K562 (cell line): ENCODE measurements at regions not wholly inside any gene's neighbourhood (a gene's known extent, or its start where the extent isn't known, plus 50 kb on each side); places are given as distances from the start of the nearest gene placed in this dataset.

Experiments
- ATAC-seq: fragments of 200-7000 bp; cut with Tn5 transposase; 3 replicates; pipeline ENCODE4 v1.9.1; 2020; ENCODE audit warnings: moderate library complexity
- BruUV-seq: library from RNA; stranded (reverse); fragments of 400-500 nt; replicated peaks from 2 replicates; lab custom pipeline; 2021; lab: Mats Ljungman, UMichigan
- CTCF ChIA-PET: fragments of 300-600 bp; formaldehyde crosslinking; extraction: SDS; loops from one replicate; lab custom pipeline; 2021; ENCODE audit warnings: low intra/inter-chr PET ratio; lab: Yijun Ruan, JAX
- POLR2A ChIA-PET: fragments of 300-600, 350-650 bp; sonication (Branson Sonifier 250); formaldehyde crosslinking; extraction: SDS; loops from one replicate; lab custom pipeline; 2021; ENCODE audit warnings: antibody characterized with exemption, inconsistent platforms; lab: Yijun Ruan, JAX
- DNase-seq, 4 experiments: peaks; one replicate each; pipeline versions ENCODE4 v3.0.0 to v3.0.0-alpha.2; 2011 to 2018; ENCODE audit warnings: low spot score in 3 of 4, mixed read lengths in 3 of 4; ENCODE audit errors: extremely low read depth in 1 of 4
- FAIRE-seq: peaks from 2 replicates; lab custom pipeline; 2011; peaks lifted over from hg19 to GRCh38; lab: Jason Lieb, UNC
- H2AFZ ChIP-seq: 2 replicates; pipeline ENCODE4 v1.6.0; 2011; ENCODE audit warnings: low read depth, low read length, control low read depth, inconsistent platforms
- H3K27ac ChIP-seq: fragments of 200-600 bp; 3 replicates; pipeline ENCODE4 v1.8.0; 2011; ENCODE audit warnings: low read depth, mild to moderate bottlenecking, control low read depth, inconsistent platforms, low read length, moderate library complexity, mixed read lengths; ENCODE audit errors: extremely low read depth
- H3K27me3 ChIP-seq, 2 experiments: fragments of 300-600 bp in 1 of 2; 2 replicates in 1 of 2; 3 replicates in 1 of 2; pipeline versions ENCODE4 v1.6.0 to v1.8.0; 2011; ENCODE audit warnings: inconsistent platforms in 2 of 2, low read length in 2 of 2, mild to moderate bottlenecking in 1 of 2, mixed read lengths in 1 of 2, moderate library complexity in 1 of 2; ENCODE audit not compliant: control insufficient read depth in 2 of 2, insufficient read depth in 2 of 2
- H3K36me3 ChIP-seq: fragments of 300-600 bp; 3 replicates; pipeline ENCODE4 v1.8.0; 2011; ENCODE audit warnings: mild to moderate bottlenecking, low read length, inconsistent platforms; ENCODE audit not compliant: control insufficient read depth, insufficient read depth
- H3K4me1 ChIP-seq, 2 experiments: fragments of 200-600 bp in 1 of 2; replicated peaks in 1 of 2; 2 replicates in 1 of 2; 3 replicates in 1 of 2; pipeline versions ENCODE4 v1.5.1 to v1.8.0; 2011; ENCODE audit warnings: inconsistent platforms in 2 of 2, low read length in 2 of 2, mild to moderate bottlenecking in 1 of 2, mixed read lengths in 1 of 2, moderate library complexity in 1 of 2; ENCODE audit not compliant: control insufficient read depth in 2 of 2, insufficient read depth in 2 of 2
- H3K4me2 ChIP-seq: 2 replicates; pipeline ENCODE4 v1.6.1; 2011; ENCODE audit warnings: low read length, control low read depth, inconsistent platforms, mixed read lengths; ENCODE audit not compliant: insufficient read depth
- H3K4me3 ChIP-seq: fragments of 200-600 bp; sonication (generic), shearing (Covaris generic); 2 replicates; pipeline ENCODE4 v1.5.1; 2016; ENCODE audit warnings: control low read depth, inconsistent platforms
- H3K79me2 ChIP-seq: fragments of 200-600 bp; 3 replicates; pipeline ENCODE4 v1.8.0; 2011; ENCODE audit warnings: low read length, inconsistent platforms; ENCODE audit not compliant: control insufficient read depth, insufficient read depth
- H3K9ac ChIP-seq, 2 experiments: 2 replicates each; pipeline versions ENCODE4 v1.6.0 to v1.6.1; 2011; ENCODE audit warnings: low read depth in 2 of 2, low read length in 2 of 2, control low read depth in 1 of 2, inconsistent platforms in 1 of 2, mild to moderate bottlenecking in 1 of 2, mixed read lengths in 1 of 2; ENCODE audit not compliant: insufficient read depth in 1 of 2
- H3K9me1 ChIP-seq: one replicate; pipeline ENCODE4 v1.6.0; 2011; ENCODE audit warnings: inconsistent platforms, mild to moderate bottlenecking, low read length, moderate library complexity; ENCODE audit not compliant: control insufficient read depth, insufficient read depth
- H3K9me3 ChIP-seq: replicated peaks from 2 replicates; pipeline ENCODE4 v1.5.1; 2011; ENCODE audit warnings: low read depth, low read length, inconsistent platforms; ENCODE audit not compliant: control insufficient read depth, insufficient read depth
- H4K20me1 ChIP-seq: replicated peaks from 2 replicates; pipeline ENCODE4 v1.6.1; 2011; ENCODE audit warnings: low read length, inconsistent platforms, mixed read lengths; ENCODE audit not compliant: control insufficient read depth, insufficient read depth
- DMBX1 ChIP-seq: fragments of 250-450 bp; sonication (Bioruptor Pico); IDR thresholded peaks from 2 replicates; pipeline ENCODE4 v1.8.0; 2022; ENCODE audit warnings: inconsistent platforms, mild to moderate bottlenecking, moderate library complexity, borderline replicate concordance
- NCOR1 ChIP-seq: fragments of 450-650 bp; IDR thresholded peaks from 2 replicates; pipeline ENCODE4 v1.6.1; 2016; ENCODE audit warnings: mild to moderate bottlenecking, moderate library complexity
- PRMT5 ChIP-seq: sonication (generic); formaldehyde crosslinking; IDR thresholded peaks from 2 replicates; pipeline ENCODE4 v1.5.0; 2020; ENCODE audit warnings: missing genetic modification reagents
- PURB ChIP-seq: sonication (generic); formaldehyde crosslinking; IDR thresholded peaks from 2 replicates; pipeline ENCODE4 v1.9.0; 2021; ENCODE audit warnings: low read depth, mild to moderate bottlenecking, missing genetic modification reagents
- STAT5A ChIP-seq: IDR thresholded peaks from 2 replicates; pipeline ENCODE4 v1.6.1; 2012; ENCODE audit warnings: low read length, inconsistent platforms, borderline replicate concordance
- ZNF140 ChIP-seq: fragments of 250-450 bp; sonication (Bioruptor Pico); IDR thresholded peaks from 2 replicates; pipeline ENCODE4 v1.8.0; 2021; ENCODE audit warnings: moderate library complexity, mild to moderate bottlenecking, inconsistent platforms
- WGBS: fragments of 100-300 bp; shearing (Covaris generic); methylation state at CpG from one replicate; pipeline ENCODE4 v1.1.6; 2016; ENCODE audit warnings: low coverage, mixed read lengths; ENCODE audit not compliant: insufficient coverage; ENCODE audit errors: missing lambda C conversion rate; 5-methylcytosine and 5-hydroxymethylcytosine counted together
- in situ Hi-C: fragments of 300-500 bp; cut with MboI; formaldehyde crosslinking; loops from 4 replicates; pipeline ENCODE4 v1.15.0; 2018; ENCODE audit warnings: inconsistent platforms, mixed read lengths
- intact Hi-C: fragments of 100-400 bp; cut with micrococcal nuclease; formaldehyde crosslinking; loops from 2 replicates; pipeline ENCODE4 v1.14.2; 2022
- TF ChIP-seq, protein P1 (sequence below): fragments of 200-400 bp; formaldehyde crosslinking; IDR thresholded peaks from 2 replicates; pipeline ENCODE4 v1.6.1; 2017; ENCODE audit warnings: mild to moderate bottlenecking, low read depth, low read length, moderate library complexity

GRCh38 chr1:29549001-29549400 lies 312.7 kb downstream of the PTPRU start:
- BruUV-seq, result no TSS peak
- H3K9ac ChIP-seq, result no peak overlapping the region
- TF ChIP-seq PURB (CRISPR knock-in tag) (no peak), ZNF140 (no peak), DMBX1 (CRISPR knock-in tag) (no peak), PRMT5 (CRISPR knock-in tag) (no peak), NCOR1 (no peak), STAT5A (no peak)
- TF ChIP-seq, protein P1, sequence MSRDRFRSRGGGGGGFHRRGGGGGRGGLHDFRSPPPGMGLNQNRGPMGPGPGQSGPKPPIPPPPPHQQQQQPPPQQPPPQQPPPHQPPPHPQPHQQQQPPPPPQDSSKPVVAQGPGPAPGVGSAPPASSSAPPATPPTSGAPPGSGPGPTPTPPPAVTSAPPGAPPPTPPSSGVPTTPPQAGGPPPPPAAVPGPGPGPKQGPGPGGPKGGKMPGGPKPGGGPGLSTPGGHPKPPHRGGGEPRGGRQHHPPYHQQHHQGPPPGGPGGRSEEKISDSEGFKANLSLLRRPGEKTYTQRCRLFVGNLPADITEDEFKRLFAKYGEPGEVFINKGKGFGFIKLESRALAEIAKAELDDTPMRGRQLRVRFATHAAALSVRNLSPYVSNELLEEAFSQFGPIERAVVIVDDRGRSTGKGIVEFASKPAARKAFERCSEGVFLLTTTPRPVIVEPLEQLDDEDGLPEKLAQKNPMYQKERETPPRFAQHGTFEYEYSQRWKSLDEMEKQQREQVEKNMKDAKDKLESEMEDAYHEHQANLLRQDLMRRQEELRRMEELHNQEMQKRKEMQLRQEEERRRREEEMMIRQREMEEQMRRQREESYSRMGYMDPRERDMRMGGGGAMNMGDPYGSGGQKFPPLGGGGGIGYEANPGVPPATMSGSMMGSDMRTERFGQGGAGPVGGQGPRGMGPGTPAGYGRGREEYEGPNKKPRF, result no peak
- TF ChIP-seq, all 486 proteins: peak for 0
- H3K27me3 ChIP-seq, result no peaks in the 10 kb centered on the region; a peak in 1 of 5 replicates
- no peaks in the 10 kb centered on the region for H3K9me1 ChIP-seq
- H3K27ac ChIP-seq, result no peak overlapping the region
- ATAC-seq (no peak), DNase-seq (no peak), FAIRE-seq (no peak)
- POLR2A ChIA-PET, result interaction anchor here (1.1 kb wide), 1 partner anchor 1107 kb away, joined by 3 read pairs; no protein-coding TSS in a partner anchor
- no peak overlapping the region for H2AFZ ChIP-seq
- H4K20me1 ChIP-seq, result 0 out of 2 replicates have a peak, but pooled peaks cover 2% of the 10 kb centered on the region
- H3K4me2 ChIP-seq, result no peak overlapping the region
- H3K4me1 ChIP-seq, result no peaks in the 10 kb centered on the region
- in situ Hi-C loops, result no loop called here
- CTCF ChIA-PET, result interaction anchor here (0.6 kb wide), 1 partner anchor 313 kb away, joined by 4 read pairs; no protein-coding TSS in a partner anchor
- intact Hi-C loops, result no loop called here
- H3K4me3 ChIP-seq, result no peak overlapping the region
- no peaks in the 10 kb centered on the region for H3K79me2 ChIP-seq
- H3K36me3 ChIP-seq, result no peaks in the 10 kb centered on the region
- 8% methylated on average over 6 of the region's 6 CpGs for WGBS
- no peaks in the 10 kb centered on the region for H3K9me3 ChIP-seq
